ENCODE measurements at regions not wholly inside any gene's neighbourhood (a gene's known extent, or its start where the extent isn't known, plus 50 kb on each side); places are given as distances from the start of the nearest gene placed in this dataset.

DNA sequence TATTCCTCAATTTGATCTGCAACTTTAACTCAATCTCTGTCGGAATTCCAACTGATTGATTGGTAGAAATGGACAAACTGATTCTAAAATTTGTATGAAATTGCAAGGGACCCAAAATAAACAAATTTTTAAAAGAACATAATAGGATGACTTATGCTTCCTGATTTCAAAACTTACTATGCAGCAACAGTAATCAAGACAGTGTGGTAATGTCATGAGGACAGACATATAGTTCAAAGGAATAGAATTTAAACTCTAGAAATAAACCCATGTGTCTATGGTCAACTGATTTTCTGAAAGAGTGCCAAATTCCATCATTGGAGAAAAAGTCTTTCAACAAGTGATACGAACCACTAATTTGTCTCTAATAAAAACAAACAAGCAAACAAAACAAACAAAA, 1320.1 kb upstream of the GJE1 start:
- WGBS (ENCODE audit: insufficient coverage, low coverage, missing lambda C conversion rate): 6% methylated on average over 2 of the region's 2 CpGs
- ChIA-PET POLR2A (no interaction called here), CTCF (ENCODE audit: low intra/inter-chr PET ratio) (no interaction called here)
- DNase-seq (ENCODE audit: extremely low read depth in 1 of 4, low spot score in 3 of 4): no peak
- intact Hi-C loops (cut with micrococcal nuclease): no loop called here
- no peaks in the 10 kb centered on the region for H3K4me1 ChIP-seq (replicated peaks in 1 of 2; ENCODE audit: control insufficient read depth in 2 of 2, insufficient read depth in 2 of 2, low read length in 2 of 2)
- H3K36me3 ChIP-seq (ENCODE audit: control insufficient read depth, insufficient read depth, low read length): no peaks in the 10 kb centered on the region
- TF ChIP-seq, protein P1, sequence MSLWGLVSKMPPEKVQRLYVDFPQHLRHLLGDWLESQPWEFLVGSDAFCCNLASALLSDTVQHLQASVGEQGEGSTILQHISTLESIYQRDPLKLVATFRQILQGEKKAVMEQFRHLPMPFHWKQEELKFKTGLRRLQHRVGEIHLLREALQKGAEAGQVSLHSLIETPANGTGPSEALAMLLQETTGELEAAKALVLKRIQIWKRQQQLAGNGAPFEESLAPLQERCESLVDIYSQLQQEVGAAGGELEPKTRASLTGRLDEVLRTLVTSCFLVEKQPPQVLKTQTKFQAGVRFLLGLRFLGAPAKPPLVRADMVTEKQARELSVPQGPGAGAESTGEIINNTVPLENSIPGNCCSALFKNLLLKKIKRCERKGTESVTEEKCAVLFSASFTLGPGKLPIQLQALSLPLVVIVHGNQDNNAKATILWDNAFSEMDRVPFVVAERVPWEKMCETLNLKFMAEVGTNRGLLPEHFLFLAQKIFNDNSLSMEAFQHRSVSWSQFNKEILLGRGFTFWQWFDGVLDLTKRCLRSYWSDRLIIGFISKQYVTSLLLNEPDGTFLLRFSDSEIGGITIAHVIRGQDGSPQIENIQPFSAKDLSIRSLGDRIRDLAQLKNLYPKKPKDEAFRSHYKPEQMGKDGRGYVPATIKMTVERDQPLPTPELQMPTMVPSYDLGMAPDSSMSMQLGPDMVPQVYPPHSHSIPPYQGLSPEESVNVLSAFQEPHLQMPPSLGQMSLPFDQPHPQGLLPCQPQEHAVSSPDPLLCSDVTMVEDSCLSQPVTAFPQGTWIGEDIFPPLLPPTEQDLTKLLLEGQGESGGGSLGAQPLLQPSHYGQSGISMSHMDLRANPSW (CRISPR knock-in tag; IDR thresholded peaks at IDR 0.05): no peak
- TF ChIP-seq, protein P2, sequence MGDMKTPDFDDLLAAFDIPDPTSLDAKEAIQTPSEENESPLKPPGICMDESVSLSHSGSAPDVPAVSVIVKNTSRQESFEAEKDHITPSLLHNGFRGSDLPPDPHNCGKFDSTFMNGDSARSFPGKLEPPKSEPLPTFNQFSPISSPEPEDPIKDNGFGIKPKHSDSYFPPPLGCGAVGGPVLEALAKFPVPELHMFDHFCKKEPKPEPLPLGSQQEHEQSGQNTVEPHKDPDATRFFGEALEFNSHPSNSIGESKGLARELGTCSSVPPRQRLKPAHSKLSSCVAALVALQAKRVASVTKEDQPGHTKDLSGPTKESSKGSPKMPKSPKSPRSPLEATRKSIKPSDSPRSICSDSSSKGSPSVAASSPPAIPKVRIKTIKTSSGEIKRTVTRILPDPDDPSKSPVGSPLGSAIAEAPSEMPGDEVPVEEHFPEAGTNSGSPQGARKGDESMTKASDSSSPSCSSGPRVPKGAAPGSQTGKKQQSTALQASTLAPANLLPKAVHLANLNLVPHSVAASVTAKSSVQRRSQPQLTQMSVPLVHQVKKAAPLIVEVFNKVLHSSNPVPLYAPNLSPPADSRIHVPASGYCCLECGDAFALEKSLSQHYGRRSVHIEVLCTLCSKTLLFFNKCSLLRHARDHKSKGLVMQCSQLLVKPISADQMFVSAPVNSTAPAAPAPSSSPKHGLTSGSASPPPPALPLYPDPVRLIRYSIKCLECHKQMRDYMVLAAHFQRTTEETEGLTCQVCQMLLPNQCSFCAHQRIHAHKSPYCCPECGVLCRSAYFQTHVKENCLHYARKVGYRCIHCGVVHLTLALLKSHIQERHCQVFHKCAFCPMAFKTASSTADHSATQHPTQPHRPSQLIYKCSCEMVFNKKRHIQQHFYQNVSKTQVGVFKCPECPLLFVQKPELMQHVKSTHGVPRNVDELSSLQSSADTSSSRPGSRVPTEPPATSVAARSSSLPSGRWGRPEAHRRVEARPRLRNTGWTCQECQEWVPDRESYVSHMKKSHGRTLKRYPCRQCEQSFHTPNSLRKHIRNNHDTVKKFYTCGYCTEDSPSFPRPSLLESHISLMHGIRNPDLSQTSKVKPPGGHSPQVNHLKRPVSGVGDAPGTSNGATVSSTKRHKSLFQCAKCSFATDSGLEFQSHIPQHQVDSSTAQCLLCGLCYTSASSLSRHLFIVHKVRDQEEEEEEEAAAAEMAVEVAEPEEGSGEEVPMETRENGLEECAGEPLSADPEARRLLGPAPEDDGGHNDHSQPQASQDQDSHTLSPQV (IDR thresholded peaks at IDR 0.05): no peak
- TF ChIP-seq GABPB1 (CRISPR knock-in tag; IDR thresholded peaks at IDR 0.05) (no peak), POLR2AphosphoS2 (IDR thresholded peaks at IDR 0.05; ENCODE audit: low read length) (no peak), RBBP5 (IDR thresholded peaks at IDR 0.05; ENCODE audit: borderline replicate concordance, insufficient read depth, low read length, poor library complexity, severe bottlenecking) (no peak), MEIS2 (IDR thresholded peaks at IDR 0.05; ENCODE audit: partially characterized antibody) (no peak), ZNF224 (CRISPR knock-in tag; IDR thresholded peaks at IDR 0.05) (no peak), MED1 (CRISPR knock-in tag; IDR thresholded peaks at IDR 0.05; ENCODE audit: borderline replicate concordance) (no peak), SIX5 (IDR thresholded peaks at IDR 0.05; ENCODE audit: borderline replicate concordance in 1 of 2, insufficient read depth in 1 of 2, low read depth in 1 of 2, low read length in 2 of 2) (no peak)
- TF ChIP-seq, protein P3, sequence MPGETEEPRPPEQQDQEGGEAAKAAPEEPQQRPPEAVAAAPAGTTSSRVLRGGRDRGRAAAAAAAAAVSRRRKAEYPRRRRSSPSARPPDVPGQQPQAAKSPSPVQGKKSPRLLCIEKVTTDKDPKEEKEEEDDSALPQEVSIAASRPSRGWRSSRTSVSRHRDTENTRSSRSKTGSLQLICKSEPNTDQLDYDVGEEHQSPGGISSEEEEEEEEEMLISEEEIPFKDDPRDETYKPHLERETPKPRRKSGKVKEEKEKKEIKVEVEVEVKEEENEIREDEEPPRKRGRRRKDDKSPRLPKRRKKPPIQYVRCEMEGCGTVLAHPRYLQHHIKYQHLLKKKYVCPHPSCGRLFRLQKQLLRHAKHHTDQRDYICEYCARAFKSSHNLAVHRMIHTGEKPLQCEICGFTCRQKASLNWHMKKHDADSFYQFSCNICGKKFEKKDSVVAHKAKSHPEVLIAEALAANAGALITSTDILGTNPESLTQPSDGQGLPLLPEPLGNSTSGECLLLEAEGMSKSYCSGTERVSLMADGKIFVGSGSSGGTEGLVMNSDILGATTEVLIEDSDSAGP (CRISPR knock-in tag; IDR thresholded peaks at IDR 0.05): no peak
- H3K4me3 ChIP-seq: no peak overlapping the region
- FAIRE-seq: no peak
- in situ Hi-C loops (cut with MboI): no loop called here
- no peak overlapping the region for H3K4me2 ChIP-seq (ENCODE audit: insufficient read depth, low read length)
- no peak for ATAC-seq
- H3K27ac ChIP-seq (ENCODE audit: extremely low read depth, low read depth, low read length): no peak overlapping the region
- H2AFZ ChIP-seq (ENCODE audit: low read depth, low read length): no peak overlapping the region
- BruUV-seq (replicated peaks): no TSS peak
- H3K9ac ChIP-seq (ENCODE audit: insufficient read depth in 1 of 2, low read depth in 2 of 2, low read length in 2 of 2): no peak overlapping the region
- no peaks in the 10 kb centered on the region for H3K79me2 ChIP-seq (ENCODE audit: control insufficient read depth, insufficient read depth, low read length)
- no peaks in the 10 kb centered on the region for H3K9me3 ChIP-seq (replicated peaks; ENCODE audit: control insufficient read depth, insufficient read depth, low read depth, low read length)
- no peaks in the 10 kb centered on the region for H4K20me1 ChIP-seq (replicated peaks; ENCODE audit: control insufficient read depth, insufficient read depth, low read length)
- no peaks in the 10 kb centered on the region for H3K27me3 ChIP-seq (ENCODE audit: control insufficient read depth in 2 of 2, insufficient read depth in 2 of 2, low read length in 2 of 2)
- no peaks in the 10 kb centered on the region for H3K9me1 ChIP-seq (ENCODE audit: control insufficient read depth, insufficient read depth, low read length)

All from K562 (cell line).